ENCODE measurements at regions not wholly inside any gene's neighbourhood (a gene's known extent, or its start where the extent isn't known, plus 50 kb on each side); places are given as distances from the start of the nearest gene placed in this dataset.

DNA sequence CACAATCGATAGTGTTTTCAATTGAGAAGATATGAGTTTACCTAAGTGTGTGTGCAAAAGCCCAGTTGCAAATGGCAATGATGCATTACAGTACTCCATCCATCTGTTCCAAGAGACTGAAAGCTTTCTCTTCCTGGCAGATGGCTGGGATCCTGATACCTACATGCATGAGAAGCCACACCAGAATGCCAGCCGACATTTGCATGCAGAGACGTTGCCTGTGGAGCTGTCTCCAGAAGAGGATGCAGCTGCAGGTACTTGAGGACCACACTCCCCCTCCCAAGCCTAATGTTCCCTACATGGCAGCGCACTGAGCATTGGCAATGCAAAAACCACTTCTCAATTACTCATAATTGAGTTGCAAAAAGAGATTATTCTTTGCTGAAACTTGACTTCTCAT lies 332.1 kb downstream of the WDR11 start:
- TF ChIP-seq, protein P1, sequence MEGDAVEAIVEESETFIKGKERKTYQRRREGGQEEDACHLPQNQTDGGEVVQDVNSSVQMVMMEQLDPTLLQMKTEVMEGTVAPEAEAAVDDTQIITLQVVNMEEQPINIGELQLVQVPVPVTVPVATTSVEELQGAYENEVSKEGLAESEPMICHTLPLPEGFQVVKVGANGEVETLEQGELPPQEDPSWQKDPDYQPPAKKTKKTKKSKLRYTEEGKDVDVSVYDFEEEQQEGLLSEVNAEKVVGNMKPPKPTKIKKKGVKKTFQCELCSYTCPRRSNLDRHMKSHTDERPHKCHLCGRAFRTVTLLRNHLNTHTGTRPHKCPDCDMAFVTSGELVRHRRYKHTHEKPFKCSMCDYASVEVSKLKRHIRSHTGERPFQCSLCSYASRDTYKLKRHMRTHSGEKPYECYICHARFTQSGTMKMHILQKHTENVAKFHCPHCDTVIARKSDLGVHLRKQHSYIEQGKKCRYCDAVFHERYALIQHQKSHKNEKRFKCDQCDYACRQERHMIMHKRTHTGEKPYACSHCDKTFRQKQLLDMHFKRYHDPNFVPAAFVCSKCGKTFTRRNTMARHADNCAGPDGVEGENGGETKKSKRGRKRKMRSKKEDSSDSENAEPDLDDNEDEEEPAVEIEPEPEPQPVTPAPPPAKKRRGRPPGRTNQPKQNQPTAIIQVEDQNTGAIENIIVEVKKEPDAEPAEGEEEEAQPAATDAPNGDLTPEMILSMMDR (optimal IDR thresholded peaks at IDR 0.05 in 1 of 3, IDR thresholded peaks at IDR 0.05 in 1 of 3, conservative IDR thresholded peaks at IDR 0.05 in 1 of 3; ENCODE audit: extremely low read depth in 1 of 3, insufficient read depth in 2 of 3, low read length in 3 of 3), result no peak
- TF ChIP-seq EZH2 (IDR thresholded peaks at IDR 0.05; ENCODE audit: low read length), result no peak
